PFSK-1 (cell line): ENCODE measurements at regions not wholly inside any gene's neighbourhood (a gene's known extent, or its start where the extent isn't known, plus 50 kb on each side); places are given as distances from the start of the nearest gene placed in this dataset.

Experiments
- FOXP2 ChIP-seq: optimal IDR thresholded peaks from 2 replicates; pipeline ENCODE3; 2011; ENCODE audit warnings: borderline replicate concordance, control low read depth, inconsistent platforms; ENCODE audit not compliant: insufficient read depth; ENCODE audit errors: extremely low read length, extremely low read depth
- POLR2AphosphoS5 ChIP-seq: IDR thresholded peaks from 2 replicates; pipeline ENCODE4 v1.6.1; 2012; ENCODE audit warnings: low read depth, mild to moderate bottlenecking, control low read depth, low read length, moderate library complexity
- SIN3A ChIP-seq: IDR thresholded peaks from 2 replicates; pipeline ENCODE4 v1.6.1; 2012; ENCODE audit warnings: mild to moderate bottlenecking, low read length, moderate library complexity, borderline replicate concordance; ENCODE audit not compliant: insufficient read depth
- TAF1 ChIP-seq: IDR thresholded peaks from 2 replicates; pipeline ENCODE4 v1.6.1; 2012; ENCODE audit warnings: low read length, control low read depth, borderline replicate concordance; ENCODE audit not compliant: insufficient read depth
- TF ChIP-seq, protein P1 (sequence below), 2 experiments: IDR thresholded peaks; 2 replicates each; pipeline versions ENCODE4 v1.6.1 to v1.8.0; 2011 to 2012; ENCODE audit warnings: low read depth in 2 of 2, low read length in 2 of 2, control low read depth in 1 of 2, inconsistent platforms in 1 of 2, mild to moderate bottlenecking in 1 of 2, moderate library complexity in 1 of 2; ENCODE audit not compliant: insufficient read depth in 1 of 2

DNA sequence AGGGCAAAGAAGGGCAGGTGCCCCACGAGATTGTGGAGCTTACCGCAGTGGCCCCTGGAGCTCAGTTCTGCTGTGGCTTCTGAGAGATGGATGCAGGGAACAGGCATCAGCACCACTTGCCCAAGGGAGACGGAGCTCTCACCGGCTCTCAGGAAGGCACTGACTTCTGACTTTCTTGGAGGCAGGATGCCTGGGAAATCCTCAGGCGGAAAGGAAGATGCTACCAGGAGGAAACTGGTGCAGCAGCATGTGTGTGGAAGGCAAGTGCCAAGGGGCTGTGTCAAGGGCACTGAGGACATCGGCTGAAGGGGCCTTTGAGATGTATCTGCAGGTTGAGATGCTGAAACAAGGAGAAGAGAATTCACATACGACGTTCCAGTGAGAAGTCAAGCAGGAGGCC, 64.0 kb downstream of the FOXA2 start:
- TF ChIP-seq TAF1 (no peak), SIN3A (no peak), POLR2AphosphoS5 (no peak), FOXP2 (no peak)
- TF ChIP-seq, protein P1, sequence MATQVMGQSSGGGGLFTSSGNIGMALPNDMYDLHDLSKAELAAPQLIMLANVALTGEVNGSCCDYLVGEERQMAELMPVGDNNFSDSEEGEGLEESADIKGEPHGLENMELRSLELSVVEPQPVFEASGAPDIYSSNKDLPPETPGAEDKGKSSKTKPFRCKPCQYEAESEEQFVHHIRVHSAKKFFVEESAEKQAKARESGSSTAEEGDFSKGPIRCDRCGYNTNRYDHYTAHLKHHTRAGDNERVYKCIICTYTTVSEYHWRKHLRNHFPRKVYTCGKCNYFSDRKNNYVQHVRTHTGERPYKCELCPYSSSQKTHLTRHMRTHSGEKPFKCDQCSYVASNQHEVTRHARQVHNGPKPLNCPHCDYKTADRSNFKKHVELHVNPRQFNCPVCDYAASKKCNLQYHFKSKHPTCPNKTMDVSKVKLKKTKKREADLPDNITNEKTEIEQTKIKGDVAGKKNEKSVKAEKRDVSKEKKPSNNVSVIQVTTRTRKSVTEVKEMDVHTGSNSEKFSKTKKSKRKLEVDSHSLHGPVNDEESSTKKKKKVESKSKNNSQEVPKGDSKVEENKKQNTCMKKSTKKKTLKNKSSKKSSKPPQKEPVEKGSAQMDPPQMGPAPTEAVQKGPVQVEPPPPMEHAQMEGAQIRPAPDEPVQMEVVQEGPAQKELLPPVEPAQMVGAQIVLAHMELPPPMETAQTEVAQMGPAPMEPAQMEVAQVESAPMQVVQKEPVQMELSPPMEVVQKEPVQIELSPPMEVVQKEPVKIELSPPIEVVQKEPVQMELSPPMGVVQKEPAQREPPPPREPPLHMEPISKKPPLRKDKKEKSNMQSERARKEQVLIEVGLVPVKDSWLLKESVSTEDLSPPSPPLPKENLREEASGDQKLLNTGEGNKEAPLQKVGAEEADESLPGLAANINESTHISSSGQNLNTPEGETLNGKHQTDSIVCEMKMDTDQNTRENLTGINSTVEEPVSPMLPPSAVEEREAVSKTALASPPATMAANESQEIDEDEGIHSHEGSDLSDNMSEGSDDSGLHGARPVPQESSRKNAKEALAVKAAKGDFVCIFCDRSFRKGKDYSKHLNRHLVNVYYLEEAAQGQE (IDR thresholded peaks at IDR 0.05; ENCODE audit: insufficient read depth in 1 of 2, low read depth in 2 of 2, low read length in 2 of 2), result no peak

DNA sequence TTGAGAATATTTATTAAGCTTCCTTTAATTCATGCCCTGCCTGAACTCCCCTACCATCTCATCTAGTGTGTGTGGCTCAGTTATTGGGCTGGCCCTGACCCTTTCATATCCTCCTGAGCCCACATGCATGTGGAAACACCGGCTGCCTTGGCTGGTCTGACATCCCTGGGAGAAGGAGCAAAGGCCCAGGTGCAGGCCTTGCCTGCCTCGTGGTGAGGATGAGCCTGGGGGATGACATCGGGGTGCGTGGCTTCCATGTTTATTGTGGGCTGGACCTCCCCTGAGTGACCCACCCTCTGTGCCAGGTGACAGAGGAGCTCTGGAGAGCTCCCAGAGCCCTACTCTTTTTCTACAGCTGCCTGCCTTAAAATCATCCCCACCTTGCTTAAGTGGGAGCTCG, 69.1 kb downstream of the FOXA2 start:
- TF ChIP-seq, protein P1 (IDR thresholded peaks at IDR 0.05; ENCODE audit: insufficient read depth in 1 of 2, low read depth in 2 of 2, low read length in 2 of 2), result no peak
- TF ChIP-seq TAF1 (no peak), FOXP2 (no peak), POLR2AphosphoS5 (no peak), SIN3A (no peak)

- TF ChIP-seq FOXP2 (no peak), SIN3A (no peak), POLR2AphosphoS5 (no peak), TAF1 (no peak)
- TF ChIP-seq, protein P1 (IDR thresholded peaks at IDR 0.05; ENCODE audit: insufficient read depth in 1 of 2, low read depth in 2 of 2, low read length in 2 of 2), result no peak
Measured at GRCh38 chr20:22513574-22513973, 70.8 kb downstream of the FOXA2 start.

DNA sequence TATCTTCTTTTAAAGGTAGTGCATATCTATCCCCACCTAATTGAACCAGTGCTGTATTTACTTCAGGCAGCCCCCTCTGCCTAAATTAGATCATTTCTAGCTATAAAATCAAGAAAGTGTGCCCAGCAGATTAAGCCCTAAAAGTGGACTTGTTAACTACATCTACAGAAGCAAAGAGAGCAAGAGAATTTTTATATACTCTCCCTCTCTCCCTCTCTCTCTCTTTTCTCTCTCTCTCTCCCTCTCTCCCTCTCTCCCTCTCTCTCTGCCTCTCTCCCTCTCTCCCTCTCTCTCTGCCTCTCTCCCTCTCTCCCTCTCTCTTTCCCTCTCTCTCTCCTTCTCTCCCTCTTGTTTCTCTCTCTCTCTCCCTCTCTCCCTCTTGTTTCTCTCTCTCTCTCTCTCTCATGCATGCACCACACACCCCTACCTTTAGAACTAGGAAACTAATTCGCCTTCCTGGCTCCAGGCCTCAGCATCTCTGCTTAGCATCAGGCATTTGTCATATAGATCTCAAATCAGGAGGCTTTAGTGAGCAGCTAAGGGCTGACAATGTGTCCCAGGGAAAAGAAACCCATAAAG, 71.4 kb downstream of the FOXA2 start:
- no peak for TF ChIP-seq TAF1
- no peak for TF ChIP-seq POLR2AphosphoS5
- TF ChIP-seq, protein P1 (IDR thresholded peaks at IDR 0.05; ENCODE audit: insufficient read depth in 1 of 2, low read depth in 2 of 2, low read length in 2 of 2), result no peak
- no peak for TF ChIP-seq SIN3A
- TF ChIP-seq FOXP2, result no peak
